GM21526 (cell line): ENCODE measurements at regions not wholly inside any gene's neighbourhood (a gene's known extent, or its start where the extent isn't known, plus 50 kb on each side); places are given as distances from the start of the nearest gene placed in this dataset.
A peak's percentile ranks its signal among the peaks of the same experiment; 100 is the strongest.
"Not testable (repeated sequence)": the region's sequence is repeated elsewhere in the genome, so short reads cannot be mapped to it uniquely, and the experiment has no call there.

Source experiments
- ATAC-seq: cut with Tn5 transposase; IDR thresholded peaks from one replicate; pipeline ENCODE4 v1.9.1; 2021; ENCODE audit warnings: moderate library complexity; ENCODE audit not compliant: unreplicated experiment, low FRiP score

GRCh38 chr6:137401088-137401487, 93.1 kb downstream of the OLIG3 start:
- no peak for ATAC-seq

GRCh38 chr6:137399881-137400443, 94.2 kb downstream of the OLIG3 start:
- no peak for ATAC-seq

- no peak for ATAC-seq
Measured at GRCh38 chr6:137395316-137395715, 98.9 kb downstream of the OLIG3 start.

DNA sequence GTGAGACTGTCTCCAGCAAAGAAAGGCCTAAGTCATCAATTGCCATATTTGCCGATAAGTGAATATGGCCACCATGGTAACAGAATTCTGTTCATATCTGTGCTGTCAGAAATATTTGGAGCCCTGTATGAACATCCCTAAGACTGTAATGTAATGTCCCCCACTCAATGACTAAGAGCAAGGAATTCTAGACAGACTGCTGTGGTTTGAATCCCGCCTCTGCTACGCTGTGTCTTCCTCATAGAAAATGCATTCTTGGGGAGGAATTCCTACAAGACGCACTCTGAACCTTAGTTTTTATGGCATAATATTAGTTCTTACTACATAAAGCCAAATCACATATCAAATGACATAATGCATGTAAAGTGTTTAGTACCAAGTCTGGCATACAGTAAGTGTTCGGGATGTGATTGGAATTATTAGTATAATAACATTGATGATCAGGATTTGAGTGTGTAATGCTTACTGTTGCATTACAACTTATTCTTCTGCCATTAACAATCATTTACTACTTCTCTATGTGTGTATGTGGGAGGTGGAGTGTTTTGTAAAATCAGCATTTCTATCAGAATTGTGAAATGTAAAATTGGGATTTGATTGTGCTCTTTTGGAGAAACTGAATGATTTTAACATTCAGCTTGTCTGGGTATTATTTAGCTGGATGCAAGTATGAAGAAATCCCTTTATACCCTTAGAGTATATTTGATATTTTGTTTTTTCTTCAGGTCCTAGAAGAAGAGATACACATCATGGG, 103.0 kb downstream of the OLIG3 start:
- ATAC-seq = no peak

GRCh38 chr6:137390334-137390733, 103.9 kb downstream of the OLIG3 start:
- ATAC-seq = no peak

DNA sequence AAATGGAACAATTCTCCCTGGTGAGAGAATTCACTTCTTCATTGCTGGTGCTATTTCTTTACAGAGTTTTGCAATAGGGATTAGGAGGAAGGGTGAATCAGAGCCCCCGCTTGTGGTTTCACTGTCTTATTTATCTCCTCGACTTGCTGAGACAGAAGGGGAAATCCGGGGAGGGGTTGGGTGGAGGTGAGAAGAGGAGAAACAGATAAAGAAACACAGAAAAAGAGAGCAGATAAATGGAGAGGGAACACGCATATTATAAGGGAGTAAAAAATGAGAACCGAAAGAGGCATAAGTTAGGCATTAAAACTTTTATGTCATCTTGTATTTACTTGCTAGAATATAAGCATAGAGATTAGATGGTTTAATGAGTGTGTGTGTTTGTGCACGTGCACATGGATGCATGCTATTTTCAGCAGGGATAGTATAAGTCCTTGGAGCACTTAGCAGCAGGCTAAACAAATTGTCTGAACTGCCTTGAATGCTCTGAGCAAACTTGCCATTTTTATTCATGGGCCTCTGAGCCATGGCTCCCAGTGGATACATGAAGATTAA, 105.0 kb downstream of the OLIG3 start:
- no peak for ATAC-seq

GRCh38 chr6:137387096-137387764, 107.0 kb downstream of the OLIG3 start:
- no peak for ATAC-seq

GRCh38 chr6:137383287-137383686, 110.9 kb downstream of the OLIG3 start:
- ATAC-seq = not testable (repeated sequence)

GRCh38 chr6:137378090-137378369, 116.2 kb downstream of the OLIG3 start:
- ATAC-seq = no peak

- no peak for ATAC-seq
Measured at GRCh38 chr6:137373296-137373695, 120.9 kb downstream of the OLIG3 start.

DNA sequence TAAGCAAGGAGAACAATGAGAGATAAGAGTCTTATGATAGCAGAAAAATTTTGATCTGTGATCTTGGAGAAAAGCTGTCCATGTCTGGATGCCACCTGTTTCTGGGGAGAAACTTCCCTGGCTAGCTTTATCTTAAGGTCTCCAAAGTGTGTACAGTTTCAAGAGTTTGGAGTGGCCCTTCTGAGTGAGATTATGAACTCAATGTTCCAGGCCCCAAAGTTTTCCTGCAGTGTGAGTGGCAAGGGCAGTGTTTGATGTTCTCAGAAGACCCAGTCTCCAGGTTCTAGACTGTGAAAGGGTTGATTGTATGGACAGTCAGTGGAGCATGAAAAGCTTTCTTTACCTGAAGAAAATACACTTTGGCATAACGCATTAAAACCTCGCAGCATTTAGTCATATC, 121.7 kb downstream of the OLIG3 start:
- no peak for ATAC-seq

DNA sequence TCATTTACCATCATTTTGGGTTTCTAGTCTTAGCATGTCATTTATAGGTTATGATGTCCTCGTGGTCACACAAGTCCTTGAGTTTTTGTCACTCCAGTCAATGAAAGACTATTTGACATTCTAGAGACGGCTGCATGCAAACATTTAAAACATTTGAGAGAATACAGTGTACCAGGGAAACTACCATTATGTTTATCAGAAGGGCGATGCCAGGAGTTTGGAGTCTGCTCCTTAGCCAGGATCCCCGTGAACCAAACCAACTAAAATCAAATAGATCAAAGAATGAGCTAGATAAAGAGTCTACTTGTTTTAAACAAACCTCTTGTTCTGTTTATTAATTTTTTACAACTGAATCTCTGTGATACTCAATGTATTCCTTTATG, 122.6 kb downstream of the OLIG3 start:
- ATAC-seq = no peak

DNA sequence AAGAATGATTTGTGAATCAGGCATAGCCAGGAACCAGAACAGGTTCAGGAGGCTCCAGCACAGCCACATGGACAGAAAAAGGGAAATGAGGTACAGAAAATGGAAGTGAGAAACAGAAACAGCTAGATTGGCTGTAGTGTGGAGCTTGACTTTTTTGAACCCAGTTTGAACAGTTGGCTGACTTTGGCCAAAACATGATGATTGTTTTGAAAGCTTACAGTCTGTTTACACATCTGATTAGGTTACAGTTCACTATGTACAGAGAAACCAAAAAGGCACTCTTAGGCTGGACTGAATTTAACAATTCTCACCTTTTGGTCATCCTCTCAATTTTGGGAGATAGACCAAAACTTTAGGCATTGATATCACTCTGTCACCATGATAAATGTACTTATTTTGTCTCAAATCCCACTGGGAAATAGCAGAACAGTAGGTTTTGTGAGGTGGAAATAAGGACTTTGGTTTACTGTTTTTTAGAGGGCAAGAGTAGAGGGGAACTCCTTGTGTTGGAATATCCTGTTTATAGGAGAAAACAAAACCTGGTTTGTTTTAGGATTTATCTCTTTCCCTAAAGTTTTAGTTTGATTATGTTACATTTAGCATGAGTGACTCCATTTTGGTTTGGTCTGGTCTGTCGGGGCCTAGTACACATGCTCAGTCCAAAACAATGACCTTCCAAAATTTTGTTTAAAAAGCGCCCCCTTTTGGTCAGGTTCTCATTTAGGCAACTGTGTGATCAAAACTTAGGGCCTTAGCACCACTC, 123.1 kb downstream of the OLIG3 start:
- peak; percentile 74 for ATAC-seq

GRCh38 chr6:137369136-137369535, 125.1 kb downstream of the OLIG3 start:
- no peak for ATAC-seq

DNA sequence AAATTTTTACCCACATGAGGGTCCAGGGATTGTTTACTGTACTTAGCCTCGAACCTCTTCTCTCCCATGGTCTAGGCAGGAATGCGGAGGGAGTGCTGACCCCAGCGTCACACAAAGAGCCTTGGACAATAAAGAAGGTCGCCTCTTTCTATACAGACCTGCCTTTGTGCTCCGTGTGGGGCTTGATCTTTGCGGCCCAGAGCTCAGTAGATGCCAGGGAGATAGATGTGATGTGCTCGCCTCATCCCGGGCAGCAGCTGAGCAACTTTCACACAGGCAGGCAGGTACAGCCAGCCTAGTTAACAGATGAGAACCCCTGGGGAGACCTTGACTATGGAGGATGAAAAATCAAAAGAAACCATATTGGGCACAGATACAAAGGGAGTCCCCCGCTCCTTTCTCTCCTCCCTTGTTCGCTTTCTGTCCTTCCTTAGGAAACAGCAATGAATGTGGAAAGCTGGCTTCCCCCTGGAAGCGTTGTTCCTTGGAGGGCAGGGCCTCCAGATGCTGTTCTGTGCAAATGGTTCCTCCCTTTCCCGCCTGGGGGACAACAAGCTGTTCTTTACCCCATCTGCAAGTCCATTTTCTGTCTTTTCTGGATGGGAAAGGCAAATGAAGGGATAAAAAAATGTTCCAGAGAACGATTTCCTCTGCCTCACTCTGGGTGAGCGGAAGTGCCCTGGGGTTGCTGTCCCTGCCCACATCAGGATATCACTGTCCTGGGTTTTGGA, 128.3 kb downstream of the OLIG3 start:
- ATAC-seq = no peak

GRCh38 chr6:137363805-137364138, 130.4 kb downstream of the OLIG3 start:
- no peak for ATAC-seq

DNA sequence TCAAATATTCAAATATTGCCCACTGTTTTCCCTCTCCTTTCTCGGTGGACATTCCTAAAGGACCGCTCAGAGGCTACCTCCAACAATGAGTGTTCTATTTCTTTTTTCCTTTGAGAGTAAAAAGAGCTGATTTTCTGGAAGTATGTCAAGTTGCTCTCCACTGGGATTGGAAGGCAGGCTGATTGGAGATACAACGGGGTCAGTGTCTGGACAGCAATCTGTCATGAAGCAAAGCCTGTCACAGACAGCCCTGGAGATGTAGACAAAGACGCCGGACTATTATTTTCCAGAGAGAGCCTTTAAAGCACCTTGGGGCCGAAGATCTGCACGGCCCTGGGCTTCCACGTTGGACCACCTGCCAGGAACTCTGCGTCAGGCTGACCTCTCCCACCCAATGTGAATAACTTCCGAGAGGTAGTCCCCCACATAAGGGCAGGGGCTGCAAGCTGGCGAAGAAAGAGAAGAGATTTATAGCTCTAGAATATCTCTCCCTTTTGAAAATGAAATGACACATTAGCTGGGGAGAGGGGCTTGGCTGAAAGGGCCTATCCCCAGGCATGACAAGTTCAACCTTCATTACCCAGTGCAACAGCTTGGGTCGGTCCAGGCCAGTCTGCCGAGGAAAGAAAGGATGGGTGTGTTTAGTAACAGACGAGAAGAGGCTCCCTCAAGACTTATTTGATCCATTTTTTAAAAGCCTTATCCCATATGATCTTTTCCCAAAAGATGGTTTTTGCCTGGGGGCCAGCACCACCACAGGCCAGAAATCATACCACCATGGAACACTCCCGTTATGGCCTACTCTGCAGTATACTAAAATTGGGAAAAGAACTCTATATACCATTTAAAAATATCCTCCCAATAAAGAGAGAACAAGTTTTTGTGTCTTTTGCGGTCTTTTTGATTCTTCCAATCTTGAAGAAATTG, 131.1 kb downstream of the OLIG3 start:
- ATAC-seq = no peak

DNA sequence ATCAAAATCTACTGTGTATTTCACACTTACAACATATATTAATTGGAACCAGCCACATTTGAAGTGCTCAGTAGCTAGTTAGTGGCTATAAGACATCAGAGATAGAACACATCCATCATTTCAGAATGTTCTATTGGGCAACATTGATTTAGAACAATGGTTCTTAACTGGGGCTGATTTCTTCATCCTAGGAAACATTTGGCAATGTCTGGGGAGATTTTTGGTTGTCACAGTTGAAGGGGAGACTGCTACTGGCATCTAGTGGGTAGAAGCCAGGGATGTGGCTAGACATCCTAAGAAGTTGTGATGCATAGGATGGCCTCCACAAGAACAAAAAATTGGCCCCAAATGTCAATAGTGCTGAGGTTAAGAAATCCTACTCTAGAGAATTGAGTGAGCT, 132.5 kb downstream of the OLIG3 start:
- no peak for ATAC-seq

DNA sequence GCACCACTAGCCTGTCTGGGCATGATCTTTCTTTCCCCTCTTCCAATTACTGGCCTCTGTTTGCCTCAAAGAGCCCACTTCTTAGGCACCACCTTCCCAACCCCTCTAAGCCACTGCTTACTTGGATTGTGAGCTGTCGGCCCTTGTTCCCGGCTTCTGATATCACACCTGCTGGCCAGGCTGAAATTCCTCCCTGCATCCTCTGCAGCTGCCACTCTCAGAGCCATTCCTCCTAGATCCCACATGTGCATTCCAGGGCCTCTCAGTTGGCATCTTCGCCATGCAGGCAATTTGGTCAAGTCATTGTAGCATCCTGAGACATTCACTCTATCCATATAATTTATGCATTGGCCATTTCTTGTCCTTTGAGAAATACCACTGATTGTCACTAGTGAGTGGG, 135.9 kb downstream of the OLIG3 start:
- no peak for ATAC-seq

DNA sequence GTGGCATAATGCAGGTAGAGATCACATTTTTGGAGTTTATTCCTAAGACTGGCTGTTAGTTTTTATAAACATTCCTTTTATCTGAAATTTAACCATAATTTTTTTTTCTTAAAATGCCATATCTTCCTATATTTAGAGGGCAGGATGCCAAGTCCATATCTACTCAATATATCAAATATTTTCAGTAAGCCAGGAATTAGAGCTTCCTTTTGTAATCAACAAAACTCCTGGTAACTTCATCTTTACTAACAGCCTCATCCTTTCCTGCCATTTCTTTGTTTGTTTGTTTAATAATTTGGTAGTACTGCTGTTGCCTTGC, 136.3 kb downstream of the OLIG3 start:
- no peak for ATAC-seq
